HepG2 (cell line): ENCODE measurements at regions not wholly inside any gene's neighbourhood (a gene's known extent, or its start where the extent isn't known, plus 50 kb on each side); places are given as distances from the start of the nearest gene placed in this dataset.

Experiments used
- ATAC-seq: fragments of 200-7000 bp; cut with Tn5 transposase; 3 replicates; pipeline ENCODE4 v1.9.1; 2020; ENCODE audit warnings: mild to moderate bottlenecking, moderate library complexity
- BruUV-seq: library from RNA; stranded (reverse); fragments of 400-500 nt; replicated peaks from 2 replicates; lab custom pipeline; 2021; lab: Mats Ljungman, UMichigan
- CTCF ChIA-PET: fragments of 300-600 bp; formaldehyde crosslinking; extraction: SDS; loops from one replicate; lab custom pipeline; 2021; ENCODE audit warnings: low total read pairs, inconsistent platforms, low intra/inter-chr PET ratio; lab: Yijun Ruan, JAX
- POLR2A ChIA-PET: fragments of 350-600 bp; sonication (Branson Sonifier 250); formaldehyde crosslinking; loops from one replicate; lab custom pipeline; 2020; ENCODE audit warnings: antibody characterized with exemption, inconsistent platforms; lab: Yijun Ruan, JAX
- DNase-seq: peaks from one replicate; pipeline ENCODE4 v3.0.0-alpha.2; 2015; ENCODE audit warnings: low spot score
- FAIRE-seq: peaks from 3 replicates; lab custom pipeline; 2011; peaks lifted over from hg19 to GRCh38; lab: Jason Lieb, UNC
- H2AFZ ChIP-seq: one replicate; pipeline ENCODE4 v1.6.1; 2011; ENCODE audit warnings: low read length, inconsistent platforms
- H3K27ac ChIP-seq: fragments of 300-600 bp; 3 replicates; pipeline ENCODE4 v1.8.0; 2011; ENCODE audit warnings: mixed run types, mild to moderate bottlenecking, mixed read lengths, low read length, inconsistent platforms; ENCODE audit not compliant: insufficient read depth; ENCODE audit errors: extremely low read length
- H3K27me3 ChIP-seq, 2 experiments: fragments of 200-600 bp in 1 of 2; 2 replicates in 1 of 2; 3 replicates in 1 of 2; pipeline versions ENCODE4 v1.6.0 to v1.8.0; 2011; ENCODE audit warnings: low read length in 2 of 2, mild to moderate bottlenecking in 2 of 2, moderate library complexity in 2 of 2, inconsistent platforms in 1 of 2; ENCODE audit not compliant: insufficient read depth in 2 of 2, control insufficient read depth in 1 of 2
- H3K36me3 ChIP-seq, 2 experiments: fragments of 200-600 bp in 1 of 2; replicated peaks in 1 of 2; 2 replicates in 1 of 2; 3 replicates in 1 of 2; pipeline versions ENCODE4 v1.5.1 to v1.8.0; 2011; ENCODE audit warnings: low read length in 2 of 2, inconsistent platforms in 1 of 2; ENCODE audit not compliant: insufficient read depth in 2 of 2, control insufficient read depth in 1 of 2
- H3K4me1 ChIP-seq: 2 replicates; pipeline ENCODE4 v1.5.1; 2012; ENCODE audit warnings: low read length, inconsistent platforms; ENCODE audit not compliant: insufficient read depth
- H3K4me2 ChIP-seq: 2 replicates; pipeline ENCODE4 v1.6.0; 2011; ENCODE audit warnings: low read depth, low read length, inconsistent platforms
- H3K4me3 ChIP-seq, 3 experiments: fragments of 200-600 bp in 1 of 3; sonication (generic), shearing (Covaris generic) in 1 of 3; replicated peaks in 1 of 3; 2 replicates each; pipeline ENCODE4 v1.5.1; 2011 to 2016; ENCODE audit warnings: low read length in 3 of 3, inconsistent platforms in 2 of 3, low read depth in 2 of 3, mild to moderate bottlenecking in 2 of 3, control low read depth in 1 of 3, mixed read lengths in 1 of 3; ENCODE audit not compliant: insufficient read depth in 1 of 3
- H3K79me2 ChIP-seq: one replicate; pipeline ENCODE4 v1.6.1; 2011; ENCODE audit warnings: low read length, inconsistent platforms; ENCODE audit not compliant: insufficient read depth
- H3K9ac ChIP-seq: 2 replicates; pipeline ENCODE4 v1.6.0; 2011; ENCODE audit warnings: mild to moderate bottlenecking, low read depth, low read length, inconsistent platforms; ENCODE audit not compliant: insufficient read depth
- H3K9me3 ChIP-seq: 2 replicates; pipeline ENCODE4 v1.5.1; 2012; ENCODE audit warnings: mild to moderate bottlenecking, low read length
- H4K20me1 ChIP-seq: 2 replicates; pipeline ENCODE4 v1.6.0; 2011; ENCODE audit warnings: inconsistent platforms, mild to moderate bottlenecking, low read length, moderate library complexity; ENCODE audit not compliant: insufficient read depth
- GATAD1 ChIP-seq: IDR thresholded peaks from 2 replicates; pipeline ENCODE4 v1.6.1; 2016; ENCODE audit warnings: missing genetic modification reagents, missing compliant biosample characterization
- HNF4G ChIP-seq, 2 experiments: sonication (generic) in 1 of 2; formaldehyde crosslinking in 1 of 2; IDR thresholded peaks; 2 replicates each; pipeline versions ENCODE4 v1.4.0 to v1.6.1; 2011 to 2020; ENCODE audit warnings: borderline replicate concordance in 2 of 2, low read depth in 2 of 2, mild to moderate bottlenecking in 2 of 2, low read length in 1 of 2, missing genetic modification reagents in 1 of 2, moderate library complexity in 1 of 2
- RAD51 ChIP-seq: fragments of 450-650 bp; IDR thresholded peaks from 2 replicates; pipeline ENCODE4 v1.6.1; 2016; ENCODE audit warnings: borderline replicate concordance
- RBM39 ChIP-seq: fragments of 200-400 bp; formaldehyde crosslinking; IDR thresholded peaks from one replicate; pipeline ENCODE4 v1.6.1; 2018; ENCODE audit warnings: antibody characterized with exemption, mild to moderate bottlenecking, low read depth, low read length; ENCODE audit not compliant: poor library complexity, severe bottlenecking
- RERE ChIP-seq: IDR thresholded peaks from 2 replicates; pipeline ENCODE4 v1.6.1; 2016; ENCODE audit warnings: low read depth, missing genetic modification reagents, missing compliant biosample characterization
- SOX5 ChIP-seq: IDR thresholded peaks from 2 replicates; pipeline ENCODE4 v1.6.1; 2016; ENCODE audit warnings: borderline replicate concordance
- WGBS: methylation state at CpG from one replicate; pipeline ENCODE4 v1.1.6; 2017; ENCODE audit warnings: low lambda C conversion rate; 5-methylcytosine and 5-hydroxymethylcytosine counted together
- in situ Hi-C: cut with HindIII; loops from 2 replicates; pipeline ENCODE4 v1.10.0; 2017; ENCODE audit warnings: low pct_unique_long_range_greater_than_20kb; ENCODE audit not compliant: extremely low pct_ligation_motif_present
- intact Hi-C: fragments of 100-400 bp; cut with micrococcal nuclease; formaldehyde crosslinking; loops from one replicate; pipeline ENCODE4 v1.10.0; 2022; ENCODE audit not compliant: unreplicated experiment
- TF ChIP-seq, protein P1 (sequence below), 2 experiments: sonication (generic) in 1 of 2; formaldehyde crosslinking in 1 of 2; IDR thresholded peaks; 2 replicates each; pipeline versions ENCODE4 v1.5.1 to v1.6.1; 2011 to 2020; ENCODE audit warnings: borderline replicate concordance in 1 of 2, low read depth in 1 of 2, low read length in 1 of 2, mild to moderate bottlenecking in 1 of 2, missing genetic modification reagents in 1 of 2, moderate library complexity in 1 of 2

GRCh38 chr6:168863467-168863866 is 390.2 kb downstream of the THBS2 start:
- Histone ChIP-seq H3K27ac (no peak overlapping the region), H3K9me3 (no peaks in the 10 kb centered on the region), H3K79me2 (no peaks in the 10 kb centered on the region), H2AFZ (no peak overlapping the region), H3K4me2 (no peak overlapping the region), H3K4me1 (no peaks in the 10 kb centered on the region), H3K4me3 (no peak overlapping the region), H4K20me1 (no peaks in the 10 kb centered on the region), H3K9ac (no peak overlapping the region), H3K27me3 (peaks cover 3 to 70% of the 10 kb centered on the region in 2 experiments; a peak in 4 of 5 replicates), H3K36me3 (no peaks in the 10 kb centered on the region)
- no peak for FAIRE-seq
- TF ChIP-seq HNF4G (IDR thresholded peaks at IDR 0.05; ENCODE audit: borderline replicate concordance, low read depth, low read length), result no peak
- TF ChIP-seq HNF4G (CRISPR knock-in tag; IDR thresholded peaks at IDR 0.05; ENCODE audit: borderline replicate concordance, low read depth), result no peak
- TF ChIP-seq, protein P1, sequence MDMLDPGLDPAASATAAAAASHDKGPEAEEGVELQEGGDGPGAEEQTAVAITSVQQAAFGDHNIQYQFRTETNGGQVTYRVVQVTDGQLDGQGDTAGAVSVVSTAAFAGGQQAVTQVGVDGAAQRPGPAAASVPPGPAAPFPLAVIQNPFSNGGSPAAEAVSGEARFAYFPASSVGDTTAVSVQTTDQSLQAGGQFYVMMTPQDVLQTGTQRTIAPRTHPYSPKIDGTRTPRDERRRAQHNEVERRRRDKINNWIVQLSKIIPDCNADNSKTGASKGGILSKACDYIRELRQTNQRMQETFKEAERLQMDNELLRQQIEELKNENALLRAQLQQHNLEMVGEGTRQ (IDR thresholded peaks at IDR 0.05; ENCODE audit: low read depth, low read length), result 0 out of 2 replicates have a peak, but pooled peaks have one; percentile 18
- TF ChIP-seq, protein P1 (CRISPR knock-in tag; IDR thresholded peaks at IDR 0.05; ENCODE audit: borderline replicate concordance), result no peak
- TF ChIP-seq RAD51, result peak; percentile 77
- TF ChIP-seq GATAD1, result no peak
- CTCF ChIA-PET, result no interaction called here
- WGBS, result 10% methylated on average over 4 of the region's 4 CpGs
- in situ Hi-C loops, result no loop called here
- POLR2A ChIA-PET, result no interaction called here
- DNase-seq, result no peak
- BruUV-seq, result no TSS peak
- intact Hi-C loops, result no loop called here
- ATAC-seq, result no peak

DNA sequence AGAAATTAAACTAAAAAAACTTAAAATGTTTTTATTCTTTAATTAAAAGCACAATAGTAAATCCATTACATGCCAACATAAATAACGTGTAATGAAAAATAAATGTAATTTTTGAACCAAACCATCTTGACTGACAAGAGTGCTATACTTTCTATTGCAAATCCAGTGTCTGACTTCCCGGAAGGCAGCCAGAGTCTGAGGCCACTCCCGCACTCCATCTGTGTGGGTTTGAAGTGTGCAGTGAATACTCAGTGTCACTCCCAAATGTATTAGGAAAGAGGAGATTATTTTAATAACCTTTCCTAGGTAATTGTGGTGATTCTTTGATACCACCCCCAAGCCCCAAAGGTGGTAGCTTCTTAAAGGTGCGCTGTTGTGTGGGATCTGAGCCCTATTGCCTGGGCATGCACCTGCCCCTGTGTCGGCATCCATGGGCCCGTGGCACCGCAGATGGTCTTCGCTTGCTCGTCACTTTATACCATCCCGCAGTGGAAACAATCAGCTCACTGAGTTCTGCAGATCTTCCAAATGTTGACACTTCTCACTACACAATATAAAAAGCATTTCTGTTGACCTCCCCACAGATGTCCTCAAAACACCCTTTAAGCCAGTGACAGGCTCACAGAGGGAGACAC is 391.2 kb downstream of the THBS2 start:
- intact Hi-C loops, result no loop called here
- no TSS peak for BruUV-seq
- H3K4me2 ChIP-seq, result no peak overlapping the region
- DNase-seq (no peak), FAIRE-seq (no peak), ATAC-seq (no peak)
- 39% methylated on average over 10 of the region's 10 CpGs for WGBS
- H3K36me3 ChIP-seq, result no peaks in the 10 kb centered on the region
- CTCF ChIA-PET, result no interaction called here
- H3K27me3 ChIP-seq, result peaks cover 5 to 63% of the 10 kb centered on the region in 2 experiments; a peak in 4 of 5 replicates
- POLR2A ChIA-PET, result no interaction called here
- H3K79me2 ChIP-seq, result no peaks in the 10 kb centered on the region
- H2AFZ ChIP-seq, result no peak overlapping the region
- in situ Hi-C loops, result no loop called here
- no peak overlapping the region for H3K27ac ChIP-seq
- H3K9me3 ChIP-seq, result no peaks in the 10 kb centered on the region
- no peak overlapping the region for H3K4me3 ChIP-seq
- no peaks in the 10 kb centered on the region for H4K20me1 ChIP-seq
- H3K4me1 ChIP-seq, result no peaks in the 10 kb centered on the region
- no peak overlapping the region for H3K9ac ChIP-seq
- no peak for TF ChIP-seq RERE
- TF ChIP-seq RBM39, result no peak
- TF ChIP-seq SOX5 (CRISPR knock-in tag), result no peak
